Neuronal stem cell (in vitro differentiated cells): ENCODE measurements at regions not wholly inside any gene's neighbourhood (a gene's known extent, or its start where the extent isn't known, plus 50 kb on each side); places are given as distances from the start of the nearest gene placed in this dataset.
"Not testable (repeated sequence)": the region's sequence is repeated elsewhere in the genome, so short reads cannot be mapped to it uniquely, and the experiment has no call there.

ENCODE experiments used
- DNase-seq: peaks from one replicate; pipeline ENCODE4 v3.0.0-alpha.2; 2013; ENCODE audit warnings: low spot score
- H2AFZ ChIP-seq: one replicate; pipeline ENCODE4 v1.6.1; 2013; ENCODE audit warnings: mild to moderate bottlenecking, low read length, inconsistent platforms
- H2AK5ac ChIP-seq: 2 replicates; pipeline ENCODE4 v1.6.1; 2013; ENCODE audit warnings: low read depth, mild to moderate bottlenecking, inconsistent platforms, low read length, moderate library complexity, mixed read lengths
- H2BK120ac ChIP-seq: 2 replicates; pipeline ENCODE4 v1.6.1; 2013; ENCODE audit warnings: low read depth, mild to moderate bottlenecking, inconsistent platforms, low read length, moderate library complexity, mixed read lengths
- H2BK12ac ChIP-seq: one replicate; pipeline ENCODE4 v1.6.1; 2013; ENCODE audit warnings: low read length, inconsistent platforms
- H2BK15ac ChIP-seq: 2 replicates; pipeline ENCODE4 v1.6.1; 2013; ENCODE audit warnings: mild to moderate bottlenecking, low read length, inconsistent platforms, mixed read lengths
- H2BK5ac ChIP-seq: one replicate; pipeline ENCODE4 v1.6.1; 2013; ENCODE audit warnings: inconsistent platforms, mild to moderate bottlenecking, low read length, moderate library complexity
- H3K14ac ChIP-seq: one replicate; pipeline ENCODE4 v1.6.1; 2013; ENCODE audit warnings: low read length, inconsistent platforms
- H3K18ac ChIP-seq: 2 replicates; pipeline ENCODE4 v1.6.1; 2013; ENCODE audit warnings: low read length, inconsistent platforms
- H3K23ac ChIP-seq: 2 replicates; pipeline ENCODE4 v1.6.1; 2013; ENCODE audit warnings: low read depth, mild to moderate bottlenecking, mixed read lengths, low read length, inconsistent platforms; ENCODE audit not compliant: poor library complexity
- H3K27ac ChIP-seq: replicated peaks from 3 replicates; pipeline ENCODE4 v1.5.1; 2013; ENCODE audit warnings: low read length, inconsistent platforms
- H3K27me3 ChIP-seq, 3 experiments: 2 replicates each; pipeline ENCODE4 v1.6.1; 2013; ENCODE audit warnings: low read length in 3 of 3, mild to moderate bottlenecking in 2 of 3, inconsistent platforms in 1 of 3, low read depth in 1 of 3, mixed read lengths in 1 of 3, moderate library complexity in 1 of 3; ENCODE audit not compliant: control insufficient read depth in 3 of 3, insufficient read depth in 3 of 3
- H3K36me3 ChIP-seq, 2 donors: replicated peaks in 1 of 2; 2 replicates each; pipeline ENCODE4 v1.6.1; 2013; ENCODE audit warnings: low read length in 2 of 2; ENCODE audit not compliant: control insufficient read depth in 2 of 2, insufficient read depth in 2 of 2
- H3K4ac ChIP-seq: 2 replicates; pipeline ENCODE4 v1.6.1; 2013; ENCODE audit warnings: inconsistent platforms, mild to moderate bottlenecking, low read length, moderate library complexity
- H3K4me1 ChIP-seq, 2 donors: 1 replicate in 1 of 2; 2 replicates in 1 of 2; pipeline ENCODE4 v1.6.1; 2013; ENCODE audit warnings: low read length in 2 of 2, low read depth in 1 of 2; ENCODE audit not compliant: control insufficient read depth in 2 of 2, insufficient read depth in 1 of 2
- H3K4me2 ChIP-seq: one replicate; pipeline ENCODE4 v1.6.1; 2013; ENCODE audit warnings: mild to moderate bottlenecking, low read length, inconsistent platforms; ENCODE audit not compliant: insufficient read depth, poor library complexity, severe bottlenecking
- H3K4me3 ChIP-seq, 2 donors: 2 replicates each; pipeline ENCODE4 v1.5.1; 2013; ENCODE audit warnings: low read length in 2 of 2, mild to moderate bottlenecking in 2 of 2, inconsistent platforms in 1 of 2, moderate library complexity in 1 of 2
- H3K79me1 ChIP-seq: one replicate; pipeline ENCODE4 v1.6.1; 2013; ENCODE audit warnings: low read depth, mild to moderate bottlenecking, inconsistent platforms, low read length, moderate library complexity
- H3K9ac ChIP-seq: one replicate; pipeline ENCODE4 v1.6.1; 2013; ENCODE audit warnings: mild to moderate bottlenecking, low read depth, low read length, inconsistent platforms; ENCODE audit not compliant: poor library complexity
- H3K9me3 ChIP-seq, 2 donors: replicated peaks in 1 of 2; 2 replicates each; pipeline versions ENCODE3 to v1.6.1; 2013; ENCODE audit warnings: low read length in 2 of 2, mild to moderate bottlenecking in 2 of 2, inconsistent platforms in 1 of 2, low read depth in 1 of 2, mixed read lengths in 1 of 2, moderate library complexity in 1 of 2; ENCODE audit not compliant: control insufficient read depth in 2 of 2, insufficient read depth in 1 of 2
- H4K8ac ChIP-seq: one replicate; pipeline ENCODE4 v1.6.1; 2013; ENCODE audit warnings: low read depth, mild to moderate bottlenecking, inconsistent platforms, low read length, moderate library complexity
- H4K91ac ChIP-seq: one replicate; pipeline ENCODE4 v1.6.1; 2013; ENCODE audit warnings: low read length, low read depth, mild to moderate bottlenecking, inconsistent platforms; ENCODE audit not compliant: poor library complexity
- WGBS, 2 donors: extraction: QIAGEN DNeasy Blood & Tissue Kit; methylation state at CpG; one replicate each; pipeline ENCODE4 v1.1.7; 2013; ENCODE audit warnings: missing lambda C conversion rate in 2 of 2, mixed read lengths in 1 of 2; ENCODE audit not compliant: insufficient read length in 2 of 2, insufficient replicate concordance in 1 of 2; ENCODE audit errors: extremely low coverage in 2 of 2; 5-methylcytosine and 5-hydroxymethylcytosine counted together

- Histone ChIP-seq H2AK5ac (no peak overlapping the region), H3K4me1 (no peaks in the 10 kb centered on the region), H3K9me3 (no peaks in the 10 kb centered on the region), H3K9ac (no peak overlapping the region), H3K14ac (no peak overlapping the region), H3K18ac (no peak overlapping the region), H3K36me3 (no peaks in the 10 kb centered on the region), H3K27me3 (no peaks in the 10 kb centered on the region), H2AFZ (no peak overlapping the region), H2BK12ac (no peak overlapping the region), H4K8ac (no peak overlapping the region), H3K79me1 (no peaks in the 10 kb centered on the region), H3K4me2 (no peak overlapping the region), H3K27ac (no peak overlapping the region), H2BK15ac (no peak overlapping the region), H2BK5ac (no peak overlapping the region), H3K23ac (no peak overlapping the region), H2BK120ac (no peak overlapping the region), H3K4me3 (no peak overlapping the region), H3K4ac (no peak overlapping the region), H4K91ac (no peak overlapping the region)
- no peak for DNase-seq
Measured at GRCh38 chr3:170680593-170680992, 94.7 kb upstream of the SLC7A14 start.

DNA sequence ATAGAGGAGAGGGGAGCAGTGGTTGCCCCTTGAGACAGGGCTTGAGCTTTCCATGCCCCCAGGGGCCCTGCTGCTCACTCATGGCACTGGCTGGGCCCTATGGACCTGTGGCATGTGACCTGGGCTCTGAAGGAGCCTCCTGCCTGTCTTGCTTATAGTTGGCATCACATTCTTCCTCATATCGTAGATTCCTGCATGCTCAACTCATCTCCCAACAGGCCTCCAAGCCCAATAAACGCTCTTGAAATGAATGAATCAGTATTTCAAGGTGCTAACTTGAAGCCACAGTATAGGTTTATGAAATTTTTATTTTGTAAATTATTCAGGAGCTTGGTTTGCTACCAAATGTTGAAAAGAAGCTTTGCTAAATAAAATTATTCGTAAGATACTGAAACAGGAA is 93.3 kb upstream of the SLC7A14 start:
- H3K23ac ChIP-seq: no peak overlapping the region
- no peaks in the 10 kb centered on the region for H3K4me1 ChIP-seq
- no peak overlapping the region for H2BK12ac ChIP-seq
- no peak overlapping the region for H2BK5ac ChIP-seq
- no peak overlapping the region for H3K4me3 ChIP-seq
- H3K27ac ChIP-seq: no peak overlapping the region
- no peaks in the 10 kb centered on the region for H3K36me3 ChIP-seq
- H3K9ac ChIP-seq: no peak overlapping the region
- H3K4ac ChIP-seq: no peak overlapping the region
- H3K18ac ChIP-seq: no peak overlapping the region
- no peak for DNase-seq
- no peaks in the 10 kb centered on the region for H3K9me3 ChIP-seq
- no peaks in the 10 kb centered on the region for H3K27me3 ChIP-seq
- no CpG with 5 or more reads among the region's 3 CpGs for WGBS, 2 donors
- no peak overlapping the region for H4K91ac ChIP-seq
- no peaks in the 10 kb centered on the region for H3K79me1 ChIP-seq
- no peak overlapping the region for H3K4me2 ChIP-seq
- no peak overlapping the region for H4K8ac ChIP-seq
- no peak overlapping the region for H2BK15ac ChIP-seq
- no peak overlapping the region for H3K14ac ChIP-seq
- H2BK120ac ChIP-seq: no peak overlapping the region
- H2AK5ac ChIP-seq: no peak overlapping the region
- no peak overlapping the region for H2AFZ ChIP-seq

DNA sequence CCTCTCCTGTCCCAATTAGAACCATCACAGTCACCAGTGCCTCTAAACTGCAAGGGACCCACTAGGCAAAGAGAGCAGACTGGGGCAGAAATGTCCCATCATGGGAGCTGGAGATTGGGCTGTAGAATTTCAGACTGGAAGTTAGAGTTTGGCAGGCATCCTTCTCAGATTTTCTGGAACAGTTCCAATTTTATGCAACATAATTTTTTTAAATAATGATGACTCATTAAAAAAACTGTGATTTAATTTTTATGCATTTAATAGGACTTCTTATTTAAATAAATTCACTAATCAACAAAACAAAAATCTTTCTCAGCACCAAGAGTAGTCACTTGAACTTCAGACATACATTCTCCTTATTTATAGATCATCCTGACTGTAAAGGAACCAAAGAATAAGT is 84.6 kb upstream of the SLC7A14 start:
- H3K18ac ChIP-seq: no peak overlapping the region
- DNase-seq: no peak
- H3K23ac ChIP-seq: no peak overlapping the region
- no peak overlapping the region for H4K91ac ChIP-seq
- no peaks in the 10 kb centered on the region for H3K27me3 ChIP-seq
- H3K27ac ChIP-seq: no peak overlapping the region
- no peak overlapping the region for H2BK15ac ChIP-seq
- H3K4ac ChIP-seq: no peak overlapping the region
- H3K9me3 ChIP-seq: peaks cover 0 to 3% of the 10 kb centered on the region in 2 donors
- H3K4me3 ChIP-seq: no peak overlapping the region
- H2AFZ ChIP-seq: no peak overlapping the region
- H3K14ac ChIP-seq: no peak overlapping the region
- H2BK5ac ChIP-seq: no peak overlapping the region
- no peak overlapping the region for H2BK12ac ChIP-seq
- H2BK120ac ChIP-seq: no peak overlapping the region
- H3K79me1 ChIP-seq: no peaks in the 10 kb centered on the region
- H4K8ac ChIP-seq: no peak overlapping the region
- no peaks in the 10 kb centered on the region for H3K36me3 ChIP-seq
- no peak overlapping the region for H3K9ac ChIP-seq
- H3K4me1 ChIP-seq: no peaks in the 10 kb centered on the region
- H2AK5ac ChIP-seq: no peak overlapping the region
- no peak overlapping the region for H3K4me2 ChIP-seq

DNA sequence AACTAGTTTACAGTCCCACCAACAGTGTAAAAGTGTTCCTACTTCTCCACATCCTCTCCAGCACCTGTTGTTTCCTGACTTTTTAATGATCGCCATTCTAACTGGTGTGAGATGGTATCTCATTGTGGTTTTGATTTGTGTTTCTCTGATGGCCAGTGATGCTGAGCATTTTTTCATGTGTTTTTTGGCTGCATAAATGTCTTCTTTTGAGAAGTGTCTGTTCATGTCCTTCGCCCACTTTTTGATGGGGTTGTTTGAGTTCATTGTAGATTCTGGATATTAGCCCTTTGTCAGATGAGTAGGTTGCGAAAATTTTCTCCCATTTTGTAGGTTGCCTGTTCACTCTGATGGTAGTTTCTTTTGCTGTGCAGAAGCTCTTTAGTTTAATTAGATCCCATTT is 77.1 kb upstream of the SLC7A14 start:
- not testable (repeated sequence) for H3K4ac ChIP-seq, H3K18ac ChIP-seq, H3K4me1 ChIP-seq, H3K79me1 ChIP-seq, H3K9ac ChIP-seq, H2BK15ac ChIP-seq, H3K23ac ChIP-seq, H3K27ac ChIP-seq, H2AK5ac ChIP-seq, H2AFZ ChIP-seq, H2BK5ac ChIP-seq, H2BK120ac ChIP-seq, H4K91ac ChIP-seq, H3K4me3 ChIP-seq, H2BK12ac ChIP-seq, H3K27me3 ChIP-seq, H4K8ac ChIP-seq, H3K9me3 ChIP-seq, H3K4me2 ChIP-seq, H3K36me3 ChIP-seq, H3K14ac ChIP-seq, DNase-seq
- WGBS, 2 donors: no CpG with 5 or more reads among the region's 3 CpGs
